GM12878 (cell line): ENCODE measurements at regions not wholly inside any gene's neighbourhood (a gene's known extent, or its start where the extent isn't known, plus 50 kb on each side); places are given as distances from the start of the nearest gene placed in this dataset. TPM values are rescaled to one million over a fixed set of nuclear protein-coding genes. Genes with fewer than 3 reads are reported as not detected.

Experiments
- ATAC-seq: fragments of 200-7000 bp; cut with Tn5 transposase; 3 replicates; pipeline ENCODE4 v1.9.1; 2020; ENCODE audit warnings: mild to moderate bottlenecking, moderate library complexity
- BruUV-seq: library from RNA; stranded (reverse); fragments of 400-500 nt; replicated peaks from 2 replicates; lab custom pipeline; 2021; lab: Mats Ljungman, UMichigan
- CTCF ChIA-PET: fragments of 300-600 bp; sonication (Branson Sonifier 250); formaldehyde crosslinking; extraction: SDS; loops from one replicate; lab custom pipeline; 2021; ENCODE audit warnings: inconsistent platforms; lab: Yijun Ruan, JAX
- POLR2A ChIA-PET: fragments of 350-600 bp; formaldehyde crosslinking; extraction: SDS; loops from one replicate; lab custom pipeline; 2021; ENCODE audit warnings: inconsistent platforms; lab: Charles Lee
- RAD21 ChIA-PET: fragments of 300-600 bp; sonication (Branson Sonifier 250); formaldehyde crosslinking; loops from one replicate; lab custom pipeline; 2023; ENCODE audit warnings: antibody characterized with exemption; ENCODE audit not compliant: unreplicated experiment; lab: Charles Lee
- SMC1A ChIA-PET: fragments of 300-600 bp; sonication (Branson Sonifier 250); formaldehyde crosslinking; loops from one replicate; lab custom pipeline; 2023; ENCODE audit not compliant: unreplicated experiment, uncharacterized antibody; lab: Charles Lee
- DNase-seq: peaks from one replicate; pipeline ENCODE4 v3.0.0-alpha.2; 2011; ENCODE audit warnings: low read depth, low spot score
- FAIRE-seq: peaks from 3 replicates; lab custom pipeline; 2011; peaks lifted over from hg19 to GRCh38; lab: Jason Lieb, UNC
- H2AFZ ChIP-seq: 2 replicates; pipeline ENCODE4 v1.6.0; 2011; ENCODE audit warnings: low read depth, low read length, control low read depth; ENCODE audit not compliant: control insufficient read depth
- H3K27ac ChIP-seq: 2 replicates; pipeline ENCODE4 v1.5.1; 2011; ENCODE audit warnings: control low read depth; ENCODE audit not compliant: control insufficient read depth, insufficient read depth
- H3K27me3 ChIP-seq, 2 experiments: replicated peaks in 1 of 2; 2 replicates each; pipeline versions ENCODE4 v1.6.0 to v1.6.1; 2011; ENCODE audit warnings: low read length in 1 of 2; ENCODE audit not compliant: control insufficient read depth in 2 of 2, insufficient read depth in 2 of 2
- H3K36me3 ChIP-seq, 2 experiments: 2 replicates each; pipeline ENCODE4 v1.5.1; 2011; ENCODE audit warnings: low read length in 1 of 2; ENCODE audit not compliant: control insufficient read depth in 2 of 2, insufficient read depth in 2 of 2
- H3K4me1 ChIP-seq: 2 replicates; pipeline ENCODE4 v1.6.1; 2011; ENCODE audit warnings: mild to moderate bottlenecking, low read length, moderate library complexity, mixed read lengths; ENCODE audit not compliant: control insufficient read depth, insufficient read depth
- H3K4me2 ChIP-seq: 2 replicates; pipeline ENCODE4 v1.6.0; 2011; ENCODE audit warnings: control low read depth; ENCODE audit not compliant: control insufficient read depth, insufficient read depth
- H3K4me3 ChIP-seq: fragments of 200-600 bp; sonication (generic); 2 replicates; pipeline ENCODE4 v1.5.1; 2016
- H3K79me2 ChIP-seq: 2 replicates; pipeline ENCODE4 v1.6.0; 2011; ENCODE audit warnings: low read length; ENCODE audit not compliant: control insufficient read depth, insufficient read depth
- H3K9ac ChIP-seq: 2 replicates; pipeline ENCODE4 v1.8.0; 2011; ENCODE audit warnings: low read length, control low read depth, mixed read lengths; ENCODE audit not compliant: control insufficient read depth, insufficient read depth
- H3K9me3 ChIP-seq: replicated peaks from 3 replicates; pipeline ENCODE4 v1.5.1; 2011; ENCODE audit warnings: mild to moderate bottlenecking, low read length; ENCODE audit not compliant: control insufficient read depth, insufficient read depth
- H4K20me1 ChIP-seq: 2 replicates; pipeline ENCODE4 v1.6.0; 2011; ENCODE audit not compliant: control insufficient read depth, insufficient read depth
- NR2F1 ChIP-seq: fragments of 450-650 bp; conservative IDR thresholded peaks from 2 replicates; pipeline ENCODE4 v1.6.1; 2017; ENCODE audit warnings: mild to moderate bottlenecking
- RUNX3 ChIP-seq: IDR thresholded peaks from 2 replicates; pipeline ENCODE4 v1.6.1; 2012; ENCODE audit warnings: low read length, inconsistent platforms
- TAF1 ChIP-seq: IDR thresholded peaks from 2 replicates; pipeline ENCODE4 v1.6.1; 2011; ENCODE audit warnings: mild to moderate bottlenecking, low read depth, low read length, borderline replicate concordance
- WGBS: methylation state at CpG from one replicate; pipeline ENCODE4 v1.1.6; 2016; ENCODE audit warnings: low lambda C conversion rate; ENCODE audit not compliant: insufficient replicate concordance, insufficient coverage; ENCODE audit errors: missing lambda C conversion rate; 5-methylcytosine and 5-hydroxymethylcytosine counted together
- in situ Hi-C: fragments of 300-500 bp; cut with MboI; formaldehyde crosslinking; loops from 9 replicates; pipeline ENCODE4 v1.14.3; 2018; ENCODE audit warnings: mixed read lengths
- intact Hi-C: fragments of 100-400 bp; cut with micrococcal nuclease; formaldehyde crosslinking; loops from one replicate; pipeline ENCODE4 v1.14.2; 2022; ENCODE audit not compliant: unreplicated experiment
- small RNA-seq: library from RNA; depleted of rRNA; stranded (forward); fragments of <200 nt; gene quantifications from one replicate; pipeline ENCODE3, GENCODE V24; 2014

DNA sequence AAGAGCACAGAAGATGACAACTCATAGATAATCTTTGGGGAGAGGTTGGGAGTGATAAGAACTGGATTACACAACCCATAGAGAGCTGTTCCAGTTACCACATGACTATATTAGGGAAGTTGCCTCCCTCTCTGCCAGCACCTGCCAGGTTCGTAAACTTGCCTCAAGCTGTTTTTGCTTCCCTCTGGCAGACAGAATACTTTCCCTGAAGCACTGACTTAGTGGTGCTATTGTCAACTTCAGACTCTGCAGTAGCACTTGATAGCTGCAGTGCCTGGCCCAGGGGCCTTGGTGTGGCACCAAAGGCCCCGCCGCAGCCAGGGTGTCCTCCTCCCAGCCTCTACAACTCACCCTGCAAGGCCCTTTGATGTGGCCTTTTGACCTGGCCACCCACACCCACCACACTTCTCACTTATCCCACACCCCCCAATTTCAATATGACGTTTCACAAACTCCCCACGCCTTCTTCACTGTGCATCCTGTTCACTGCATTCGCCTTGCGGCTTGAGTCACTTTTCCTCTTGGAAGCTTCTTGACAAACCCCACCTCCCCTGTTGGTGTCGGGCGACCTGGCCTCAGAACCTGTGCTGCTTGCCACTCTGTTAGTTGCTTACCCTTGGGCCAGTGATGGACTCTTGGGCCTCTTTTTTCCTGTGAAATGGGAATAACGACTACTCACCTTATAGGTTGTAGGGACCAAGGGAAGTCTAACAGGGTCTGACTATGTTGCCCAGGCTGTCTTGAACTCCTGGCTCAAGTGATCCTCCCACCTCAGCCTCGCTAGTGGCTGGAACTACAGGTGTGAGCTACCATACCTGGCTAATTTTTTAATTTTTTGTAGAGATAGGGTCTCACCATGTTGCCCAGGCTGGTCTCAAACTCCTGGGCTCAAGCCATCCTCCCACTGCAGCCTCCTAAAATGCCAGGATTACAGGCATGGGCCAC is 50.2 kb upstream of the PODXL start:
- ChIA-PET SMC1A (no interaction called here), POLR2A (no interaction called here), CTCF (interaction anchor here (1.1 kb wide), 1 partner anchor 21 kb away, joined by 3 read pairs; no protein-coding TSS in a partner anchor), RAD21 (no interaction called here)
- Histone ChIP-seq H4K20me1 (no peaks in the 10 kb centered on the region), H3K4me2 (no peak overlapping the region), H3K79me2 (no peaks in the 10 kb centered on the region), H3K4me3 (no peak overlapping the region), H3K9me3 (no peaks in the 10 kb centered on the region), H3K36me3 (no peaks in the 10 kb centered on the region), H3K9ac (no peak overlapping the region), H3K27ac (no peak overlapping the region), H3K27me3 (peaks cover 2 to 4% of the 10 kb centered on the region in 2 experiments; a peak in 3 of 4 replicates), H2AFZ (no peak overlapping the region), H3K4me1 (no peaks in the 10 kb centered on the region)
- in situ Hi-C loops (no loop called here), intact Hi-C loops (no loop called here)
- WGBS, result 19% methylated on average over 11 of the region's 11 CpGs
- TF ChIP-seq NR2F1, result peak; percentile 79
- no peak for TF ChIP-seq TAF1
- TF ChIP-seq RUNX3, result peak; percentile 53
- DNase-seq (no peak), FAIRE-seq (no peak), ATAC-seq (peak; percentile 39; the same call in 2 of the 3 replicates)
- BruUV-seq, result no TSS peak

Small RNA genes lying in the stretch of these regions (small RNA-seq; reads per million reads assigned to genes)
- gene AC009518.3, result not detected
